ENCODE measurements at regions not wholly inside any gene's neighbourhood (a gene's known extent, or its start where the extent isn't known, plus 50 kb on each side); places are given as distances from the start of the nearest gene placed in this dataset.

- H3K4me1 ChIP-seq = no peaks in the 10 kb centered on the region
- H3K9me3 ChIP-seq = no peaks in the 10 kb centered on the region
- no peak for DNase-seq
- no peak overlapping the region for H3K27ac ChIP-seq
- H3K27me3 ChIP-seq = no peaks in the 10 kb centered on the region
- H3K36me3 ChIP-seq = no peaks in the 10 kb centered on the region
- no peak overlapping the region for H3K4me3 ChIP-seq
- TF ChIP-seq, protein P1, sequence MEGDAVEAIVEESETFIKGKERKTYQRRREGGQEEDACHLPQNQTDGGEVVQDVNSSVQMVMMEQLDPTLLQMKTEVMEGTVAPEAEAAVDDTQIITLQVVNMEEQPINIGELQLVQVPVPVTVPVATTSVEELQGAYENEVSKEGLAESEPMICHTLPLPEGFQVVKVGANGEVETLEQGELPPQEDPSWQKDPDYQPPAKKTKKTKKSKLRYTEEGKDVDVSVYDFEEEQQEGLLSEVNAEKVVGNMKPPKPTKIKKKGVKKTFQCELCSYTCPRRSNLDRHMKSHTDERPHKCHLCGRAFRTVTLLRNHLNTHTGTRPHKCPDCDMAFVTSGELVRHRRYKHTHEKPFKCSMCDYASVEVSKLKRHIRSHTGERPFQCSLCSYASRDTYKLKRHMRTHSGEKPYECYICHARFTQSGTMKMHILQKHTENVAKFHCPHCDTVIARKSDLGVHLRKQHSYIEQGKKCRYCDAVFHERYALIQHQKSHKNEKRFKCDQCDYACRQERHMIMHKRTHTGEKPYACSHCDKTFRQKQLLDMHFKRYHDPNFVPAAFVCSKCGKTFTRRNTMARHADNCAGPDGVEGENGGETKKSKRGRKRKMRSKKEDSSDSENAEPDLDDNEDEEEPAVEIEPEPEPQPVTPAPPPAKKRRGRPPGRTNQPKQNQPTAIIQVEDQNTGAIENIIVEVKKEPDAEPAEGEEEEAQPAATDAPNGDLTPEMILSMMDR (IDR thresholded peaks at IDR 0.05) = no peak
- TF ChIP-seq POLR2A (IDR thresholded peaks at IDR 0.05) = no peak
Observed at GRCh38 chr5:144093400-144093799, 77.1 kb downstream of the YIPF5 start.

GRCh38 chr5:144093868-144094267 is 76.6 kb downstream of the YIPF5 start:
- H3K36me3 ChIP-seq = no peaks in the 10 kb centered on the region
- no peak overlapping the region for H3K27ac ChIP-seq
- no peaks in the 10 kb centered on the region for H3K9me3 ChIP-seq
- no peak for TF ChIP-seq POLR2A (IDR thresholded peaks at IDR 0.05)
- TF ChIP-seq, protein P1 (IDR thresholded peaks at IDR 0.05) = no peak
- H3K4me1 ChIP-seq = no peaks in the 10 kb centered on the region
- no peak overlapping the region for H3K4me3 ChIP-seq
- no peaks in the 10 kb centered on the region for H3K27me3 ChIP-seq
- DNase-seq = no peak

GRCh38 chr5:144100702-144101101 is 69.8 kb downstream of the YIPF5 start:
- no peak for DNase-seq
- H3K27ac ChIP-seq = no peak overlapping the region
- TF ChIP-seq POLR2A (IDR thresholded peaks at IDR 0.05) = no peak
- TF ChIP-seq, protein P1 (IDR thresholded peaks at IDR 0.05) = no peak
- H3K4me1 ChIP-seq = no peaks in the 10 kb centered on the region
- H3K27me3 ChIP-seq = no peaks in the 10 kb centered on the region
- H3K9me3 ChIP-seq = no peaks in the 10 kb centered on the region
- H3K4me3 ChIP-seq = no peak overlapping the region
- no peaks in the 10 kb centered on the region for H3K36me3 ChIP-seq

DNA sequence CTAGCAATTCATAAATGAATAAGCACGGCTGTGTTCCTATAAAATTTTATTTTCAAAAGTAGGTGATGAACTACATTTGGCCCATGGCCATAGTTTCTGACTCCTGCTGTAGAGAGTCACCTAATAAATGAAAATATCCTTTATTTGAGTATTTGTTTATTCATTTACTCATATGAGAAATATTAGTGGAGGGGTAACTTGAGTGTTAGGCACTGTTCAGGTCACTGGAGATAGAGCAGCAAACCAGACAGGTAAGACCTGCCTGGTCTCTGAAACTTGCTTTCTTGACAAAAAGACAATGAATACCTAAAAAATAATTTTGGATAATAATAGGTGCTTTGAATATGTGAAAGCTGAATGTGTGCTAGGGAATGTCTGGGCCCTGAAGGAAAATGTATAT is 68.8 kb downstream of the YIPF5 start:
- no peak overlapping the region for H3K27ac ChIP-seq

DNA sequence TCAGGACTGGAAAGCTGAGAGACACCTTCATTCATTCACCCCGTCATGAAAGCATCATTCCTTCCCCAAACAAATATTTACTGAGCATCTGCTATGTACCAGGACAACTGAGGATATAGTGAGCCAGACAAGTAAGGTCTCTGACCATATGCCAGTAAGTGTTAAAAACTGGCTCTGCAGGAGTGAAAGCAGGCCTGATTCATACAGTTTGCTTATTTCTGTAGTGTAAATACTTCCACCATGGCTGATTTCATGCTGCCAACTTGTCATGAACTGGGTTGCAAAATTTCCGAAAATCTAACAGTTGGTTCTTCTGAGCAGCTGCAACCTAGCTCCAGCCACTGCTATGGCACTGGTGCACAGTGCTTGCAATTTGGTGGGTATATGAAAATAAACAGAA is 68.1 kb downstream of the YIPF5 start:
- H3K27me3 ChIP-seq = no peaks in the 10 kb centered on the region
- no peak overlapping the region for H3K4me3 ChIP-seq
- H3K27ac ChIP-seq = no peak overlapping the region
- no peaks in the 10 kb centered on the region for H3K9me3 ChIP-seq
- DNase-seq = no peak
- H3K36me3 ChIP-seq = no peaks in the 10 kb centered on the region
- no peak for TF ChIP-seq POLR2A (IDR thresholded peaks at IDR 0.05)
- TF ChIP-seq, protein P1 (IDR thresholded peaks at IDR 0.05) = no peak
- H3K4me1 ChIP-seq = no peaks in the 10 kb centered on the region

More for the DNA sequence above, 68.8 kb downstream of the YIPF5 start:
- TF ChIP-seq, protein P1 (IDR thresholded peaks at IDR 0.05) = no peak
- no peak for TF ChIP-seq POLR2A (IDR thresholded peaks at IDR 0.05)
- Histone ChIP-seq H3K4me1 (no peaks in the 10 kb centered on the region), H3K27me3 (no peaks in the 10 kb centered on the region), H3K36me3 (no peaks in the 10 kb centered on the region), H3K4me3 (no peak overlapping the region), H3K9me3 (no peaks in the 10 kb centered on the region)
- DNase-seq = no peak

GRCh38 chr5:144102979-144103378 is 67.5 kb downstream of the YIPF5 start:
- H3K27ac ChIP-seq = no peak overlapping the region
- DNase-seq = no peak
- TF ChIP-seq, protein P1 (IDR thresholded peaks at IDR 0.05) = no peak
- no peak for TF ChIP-seq POLR2A (IDR thresholded peaks at IDR 0.05)
- H3K9me3 ChIP-seq = no peaks in the 10 kb centered on the region
- no peaks in the 10 kb centered on the region for H3K4me1 ChIP-seq
- H3K4me3 ChIP-seq = no peak overlapping the region
- H3K27me3 ChIP-seq = no peaks in the 10 kb centered on the region
- no peaks in the 10 kb centered on the region for H3K36me3 ChIP-seq
